Activated CD8-positive, alpha-beta memory T cell treated with anti-CD3 and anti-CD28 coated beads, Interleukin-2, amount 50 U/mL, for 1 hour (primary cell): ENCODE measurements at regions not wholly inside any gene's neighbourhood (a gene's known extent, or its start where the extent isn't known, plus 50 kb on each side); places are given as distances from the start of the nearest gene placed in this dataset.

Source experiments
- DNase-seq: peaks from one replicate; pipeline ENCODE4 v3.0.0-alpha.2; 2020; ENCODE audit errors: extremely low read depth

DNA sequence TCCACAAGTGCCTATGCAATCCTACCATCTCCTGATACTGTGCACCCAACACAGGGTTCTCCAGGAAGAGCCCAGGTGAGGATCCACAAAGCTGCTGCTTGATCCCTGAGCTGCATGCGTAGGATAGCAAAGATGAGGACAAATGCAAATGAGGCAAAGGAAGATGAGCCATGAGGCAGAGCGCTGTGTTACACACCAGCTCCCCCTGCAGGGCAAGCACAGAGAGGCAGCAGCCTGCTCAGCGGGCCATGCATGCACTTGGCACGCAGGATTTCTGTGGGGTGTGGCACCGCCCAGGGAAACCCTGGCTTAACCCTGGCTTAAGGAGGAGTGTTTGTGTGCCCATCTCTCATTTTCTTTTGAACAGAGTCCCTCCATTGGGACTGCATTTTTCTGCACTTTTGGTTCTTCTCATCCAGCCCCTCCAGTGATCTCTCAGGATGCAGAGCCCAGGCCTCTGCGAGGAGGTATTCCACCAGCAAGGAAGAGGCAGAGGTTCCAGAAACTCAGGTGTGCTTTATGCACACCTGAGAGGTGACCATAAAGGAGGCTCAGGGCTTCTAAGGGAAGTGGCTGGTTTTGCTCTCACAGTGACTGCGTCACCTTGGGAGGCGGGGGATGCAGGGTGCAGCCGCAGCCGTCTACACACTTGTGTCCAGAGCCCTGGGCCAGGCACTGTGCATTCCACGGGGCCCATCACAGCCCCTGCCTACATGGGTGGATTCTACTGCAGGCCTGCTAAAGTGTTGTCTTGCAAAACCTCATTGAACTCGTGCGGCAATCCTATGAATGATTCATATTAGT is 973.3 kb upstream of the TMEM132C start:
- no peak for DNase-seq

DNA sequence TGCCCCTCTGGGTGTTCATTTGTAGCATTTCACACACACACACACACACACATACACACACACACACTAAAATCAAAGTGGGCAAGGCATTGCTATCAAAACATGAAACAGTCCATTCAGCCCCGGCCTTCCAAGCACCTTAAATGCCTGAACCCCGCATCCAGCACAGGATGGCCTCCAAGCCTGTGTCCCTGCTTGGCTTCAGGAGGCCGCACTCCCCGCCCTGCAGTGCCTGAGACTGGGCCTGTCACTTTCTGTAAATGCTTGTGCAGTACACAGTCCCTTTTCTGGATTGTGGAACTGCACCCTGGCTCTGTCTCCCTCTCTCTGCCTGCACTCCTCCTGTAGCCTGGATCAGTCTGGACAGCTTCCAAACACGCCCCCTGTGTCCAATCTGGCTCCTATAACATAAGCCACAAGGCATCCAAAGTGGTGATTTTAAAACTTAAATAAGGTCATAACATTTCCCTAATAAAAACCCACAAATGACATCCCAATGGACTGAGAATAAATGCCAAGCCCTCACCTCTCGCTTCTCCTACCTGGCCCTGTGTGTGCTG is 972.2 kb upstream of the TMEM132C start:
- DNase-seq, result no peak

DNA sequence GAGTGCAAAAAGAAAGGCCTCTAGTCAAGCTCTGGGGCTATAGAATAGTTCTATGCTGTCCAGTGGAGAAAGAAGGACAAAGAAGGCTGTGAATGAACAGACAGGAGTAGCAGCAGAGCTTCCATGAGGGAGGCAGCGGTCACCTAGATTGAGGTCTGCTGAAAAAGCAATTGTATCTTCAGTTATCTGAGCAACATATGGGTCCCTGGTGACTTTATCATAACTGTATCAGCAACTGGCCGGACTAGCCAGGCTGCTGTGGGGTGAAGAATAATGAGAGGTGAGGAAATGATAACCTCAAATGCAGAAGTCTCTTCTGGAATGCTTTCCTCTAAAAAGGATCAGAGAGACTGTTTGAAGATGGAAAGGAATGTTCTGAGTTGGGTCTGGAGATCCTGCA is 971.3 kb upstream of the TMEM132C start:
- no peak for DNase-seq

DNA sequence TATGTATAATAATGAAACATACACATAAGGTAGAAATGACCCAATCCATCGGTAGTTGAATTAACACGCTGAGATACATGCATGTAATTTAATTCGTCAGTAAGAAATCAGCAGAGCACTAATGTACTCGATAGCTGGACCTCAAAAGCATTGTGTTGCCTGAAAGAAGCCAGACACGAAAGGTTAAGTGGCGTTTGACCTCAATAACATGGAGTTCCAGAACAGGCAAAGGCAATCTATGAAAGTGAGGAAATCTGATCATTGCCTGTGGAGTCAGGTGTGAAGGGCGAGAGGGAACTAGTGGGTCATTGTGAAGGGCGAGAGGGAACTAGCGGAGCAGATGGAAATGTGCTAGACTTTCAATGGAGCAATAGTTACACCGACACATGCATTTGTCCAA is 970.4 kb upstream of the TMEM132C start:
- DNase-seq, result no peak

DNA sequence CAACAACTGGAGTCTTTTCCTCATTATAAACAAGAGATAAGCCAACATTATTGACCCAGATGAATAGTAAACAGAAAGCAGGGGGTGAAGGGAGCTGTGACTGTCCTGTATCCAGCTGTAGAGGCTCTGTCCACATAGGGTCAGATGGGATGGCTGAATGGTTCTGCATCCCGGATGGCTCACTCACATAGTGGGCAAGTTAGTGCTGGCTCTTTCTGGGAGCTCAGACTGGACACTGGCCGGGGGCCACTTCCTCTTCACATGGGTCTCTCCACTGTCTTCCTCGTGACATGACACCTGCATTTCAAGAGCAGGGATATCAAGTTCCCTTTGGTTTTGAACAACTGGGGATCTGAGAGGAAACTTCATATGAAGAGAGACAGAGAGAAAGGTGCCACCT is 969.6 kb upstream of the TMEM132C start:
- no peak for DNase-seq

DNA sequence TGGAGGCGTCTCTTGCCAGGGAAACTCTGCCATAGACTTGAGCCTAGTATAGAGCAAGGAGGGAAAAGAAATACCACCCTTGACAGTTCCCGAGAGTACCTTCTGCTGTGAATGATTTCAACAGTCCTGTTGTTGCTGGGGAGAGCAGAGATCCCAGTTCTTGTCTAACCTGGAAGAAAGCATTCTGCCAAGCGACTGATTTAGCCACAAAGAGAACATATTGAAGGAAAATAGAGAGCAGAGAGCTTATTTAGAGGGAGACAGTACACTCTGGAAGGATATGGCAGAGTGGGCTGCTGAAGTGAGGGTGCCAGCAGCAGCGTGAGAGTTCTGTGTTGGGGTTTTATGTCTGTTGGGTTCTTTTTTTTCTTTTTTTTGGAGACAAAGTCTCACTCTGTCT is 966.9 kb upstream of the TMEM132C start:
- no peak for DNase-seq

DNA sequence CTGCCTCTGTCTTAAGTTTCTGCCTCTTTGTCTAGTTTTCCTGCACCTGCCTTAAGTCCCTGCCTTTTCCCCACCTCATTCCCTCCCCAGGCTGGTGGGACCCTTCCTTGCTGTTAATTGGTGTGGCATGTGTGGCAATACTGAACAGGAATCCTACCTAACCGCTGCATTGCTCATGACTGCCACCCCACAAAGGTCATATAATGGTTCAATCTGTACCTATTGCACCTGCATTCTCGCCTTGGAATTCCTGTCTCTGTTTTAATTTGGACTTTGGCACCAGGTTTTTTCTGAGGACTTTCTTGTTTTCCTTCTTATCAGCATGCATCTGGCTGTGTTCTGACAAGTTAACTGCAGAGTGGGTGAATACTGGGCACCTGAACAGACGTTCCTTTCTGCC is 966.2 kb upstream of the TMEM132C start:
- no peak for DNase-seq

DNA sequence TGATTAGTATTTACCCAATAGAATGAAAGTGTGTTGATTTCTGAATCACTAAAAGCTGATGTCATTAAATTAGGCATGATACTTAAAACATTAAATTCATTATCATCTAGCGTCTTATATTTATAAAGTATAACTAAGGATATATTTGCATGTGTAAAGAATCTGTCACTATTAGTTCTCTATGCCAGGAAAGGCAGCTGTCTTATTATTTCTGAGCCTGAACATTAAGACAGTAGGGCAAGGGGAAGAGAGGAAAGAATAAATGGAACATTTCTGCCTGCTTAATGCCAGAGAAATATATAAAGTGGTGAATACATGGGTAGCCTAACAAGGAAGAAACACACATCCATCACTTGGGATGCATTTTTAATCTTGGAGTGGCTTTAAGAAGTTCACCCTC is 965.1 kb upstream of the TMEM132C start:
- no peak for DNase-seq

DNA sequence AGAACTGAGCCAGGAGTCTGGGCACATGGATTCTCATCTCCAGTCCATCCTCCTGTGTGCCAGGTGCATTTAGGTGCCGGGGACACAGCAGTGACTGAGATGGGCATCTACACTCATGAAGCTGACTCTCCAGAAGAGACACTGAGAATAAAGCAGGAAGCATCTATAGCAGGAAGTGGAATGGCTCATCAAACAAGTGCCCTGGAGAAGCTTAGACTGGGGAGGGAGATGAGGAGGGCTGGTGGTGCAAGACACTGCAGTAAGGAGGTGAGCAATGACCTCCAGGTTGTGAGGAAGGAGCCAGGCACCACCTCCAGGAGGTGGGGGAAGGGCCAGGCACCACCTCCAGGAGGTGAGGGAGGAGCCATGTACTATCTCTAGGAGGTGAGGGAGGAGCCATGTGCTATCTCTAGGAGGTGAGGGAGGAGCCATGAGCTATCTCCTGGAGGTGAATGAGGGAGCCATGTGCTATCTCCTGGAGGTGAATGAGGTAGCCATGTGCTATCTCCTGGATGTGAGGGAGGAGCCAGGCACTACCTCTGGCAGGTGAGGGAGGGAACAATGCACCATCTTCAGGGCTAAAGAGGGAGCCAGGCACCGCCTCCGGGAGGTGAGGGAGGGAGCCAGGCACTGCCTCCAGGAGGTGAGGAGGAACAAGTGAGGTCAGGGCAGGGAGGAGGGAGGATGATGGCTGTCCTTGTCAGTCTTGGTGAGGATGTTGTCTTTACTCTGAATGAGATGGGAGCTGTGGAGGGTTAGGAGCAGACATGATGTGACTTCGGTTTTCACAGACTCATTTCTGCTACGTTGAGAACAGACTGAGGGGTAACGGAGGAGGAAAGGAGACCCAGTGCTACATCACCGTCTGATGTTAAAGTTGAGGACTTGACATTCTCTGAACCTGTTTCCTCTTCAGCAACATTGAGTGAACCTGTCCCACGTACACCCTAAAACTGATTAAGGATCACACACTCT is 961.9 kb upstream of the TMEM132C start:
- no peak for DNase-seq

DNA sequence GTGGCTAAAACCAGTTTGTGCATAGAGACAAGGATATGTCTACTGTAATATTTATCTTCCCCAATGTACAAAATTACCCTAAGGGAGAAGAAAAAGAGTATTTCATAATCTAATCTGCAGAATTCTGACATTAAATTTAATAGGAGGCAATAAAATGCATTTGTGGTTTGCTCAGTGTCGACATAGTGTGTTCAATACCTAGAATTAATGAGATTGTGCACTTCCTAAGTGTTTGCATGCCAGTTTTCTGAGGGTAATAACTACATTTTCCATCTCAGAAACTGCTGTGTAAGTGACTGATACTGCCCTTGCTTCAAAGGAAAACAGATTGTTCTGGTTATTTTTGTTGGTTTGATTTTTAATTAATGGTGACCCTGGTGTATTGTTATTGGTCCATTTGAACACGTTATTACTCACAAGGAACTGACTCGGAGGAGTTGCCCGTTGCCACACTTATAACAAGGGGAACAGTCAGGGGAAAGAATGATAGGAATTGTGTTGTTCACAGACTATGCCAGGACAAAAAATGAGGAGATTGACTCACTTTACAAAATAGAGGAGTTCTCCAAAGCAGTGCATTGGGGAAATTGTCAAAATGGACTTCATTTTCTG is 960.3 kb upstream of the TMEM132C start:
- DNase-seq, result no peak

DNA sequence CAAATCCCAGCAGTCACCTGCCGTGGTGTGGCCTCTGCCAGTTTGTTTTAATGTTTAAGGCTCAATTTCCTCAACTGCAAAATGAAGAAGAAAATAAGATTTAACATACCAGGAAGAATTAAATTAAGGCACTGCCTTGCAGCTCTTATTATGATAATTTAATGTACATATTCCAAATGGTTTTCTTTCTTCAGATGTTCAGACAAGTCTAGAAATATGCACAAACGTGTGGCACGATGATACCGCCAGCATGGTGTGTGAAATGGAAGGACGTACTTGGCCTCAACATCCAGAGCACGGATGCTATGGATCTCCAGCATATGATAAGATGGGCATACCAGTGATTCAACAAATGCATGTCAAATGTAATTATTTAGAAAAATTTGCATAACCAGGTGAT is 959.4 kb upstream of the TMEM132C start:
- DNase-seq, result no peak

DNA sequence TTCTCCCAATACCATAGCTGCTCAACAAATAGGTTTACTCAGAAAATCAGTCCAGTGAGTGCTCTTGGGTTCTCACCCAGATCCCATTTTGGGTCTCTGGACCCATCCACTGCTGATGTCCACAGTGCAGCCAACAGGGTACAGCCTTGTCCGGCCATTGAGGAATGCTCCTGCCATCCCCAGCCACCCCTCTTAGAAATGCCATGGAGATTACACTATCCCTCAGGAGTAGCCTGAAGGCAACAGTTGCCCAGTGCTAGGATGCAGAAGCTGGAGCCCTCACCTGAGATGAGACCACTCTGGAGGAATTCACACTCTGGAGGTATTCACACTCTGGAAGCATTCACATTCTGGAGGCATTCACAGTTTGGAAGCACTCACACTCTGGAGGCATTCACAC is 958.8 kb upstream of the TMEM132C start:
- no peak for DNase-seq

DNA sequence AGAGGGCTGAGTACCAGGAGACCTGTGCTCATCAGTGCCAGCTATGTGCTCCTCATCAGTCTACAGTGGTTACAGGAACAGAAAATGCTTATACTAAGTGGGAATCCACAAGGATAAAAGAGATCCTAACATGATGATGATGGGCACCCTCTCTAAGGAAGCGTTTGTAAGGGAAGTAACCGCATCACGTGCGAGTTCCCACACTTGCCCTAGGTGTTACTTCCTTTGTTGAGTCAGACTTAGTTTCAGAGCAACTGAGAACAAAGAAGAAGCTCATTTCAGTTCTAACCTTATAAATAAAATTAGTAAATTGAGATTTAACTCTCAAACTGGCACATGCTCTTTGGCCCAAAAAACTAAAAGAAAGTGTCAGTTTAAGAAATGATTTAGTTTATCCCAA is 956.4 kb upstream of the TMEM132C start:
- no peak for DNase-seq

DNA sequence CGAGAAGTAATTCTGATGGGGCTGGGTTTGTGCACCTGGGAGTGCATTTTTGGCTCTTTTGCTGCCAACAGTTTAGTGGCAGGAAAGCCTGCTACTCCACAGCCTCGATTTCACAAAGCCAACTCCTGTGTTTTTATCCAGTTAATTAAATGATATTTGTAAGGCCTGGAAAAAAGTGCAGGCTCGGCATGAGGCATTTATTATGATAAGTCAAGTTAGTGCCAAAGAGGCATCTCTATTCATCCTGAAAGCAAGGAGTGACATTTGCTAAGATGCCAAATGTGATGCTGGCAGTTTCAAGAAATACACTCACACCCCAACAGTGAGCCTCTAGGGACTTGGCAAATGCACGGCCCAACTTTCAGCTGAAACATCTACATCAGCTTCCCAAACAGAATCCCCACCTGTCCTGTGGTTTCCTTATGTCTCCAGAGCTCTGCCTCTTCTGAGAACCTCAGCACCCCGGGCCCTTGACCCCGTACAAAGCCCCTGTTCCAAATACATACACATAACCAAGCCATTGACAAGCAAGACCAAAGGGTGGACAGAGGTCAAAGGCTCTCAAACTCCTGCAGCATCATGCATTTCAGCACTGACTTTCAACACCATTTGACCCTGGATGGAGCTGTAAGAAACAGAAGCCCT is 955.1 kb upstream of the TMEM132C start:
- no peak for DNase-seq

DNA sequence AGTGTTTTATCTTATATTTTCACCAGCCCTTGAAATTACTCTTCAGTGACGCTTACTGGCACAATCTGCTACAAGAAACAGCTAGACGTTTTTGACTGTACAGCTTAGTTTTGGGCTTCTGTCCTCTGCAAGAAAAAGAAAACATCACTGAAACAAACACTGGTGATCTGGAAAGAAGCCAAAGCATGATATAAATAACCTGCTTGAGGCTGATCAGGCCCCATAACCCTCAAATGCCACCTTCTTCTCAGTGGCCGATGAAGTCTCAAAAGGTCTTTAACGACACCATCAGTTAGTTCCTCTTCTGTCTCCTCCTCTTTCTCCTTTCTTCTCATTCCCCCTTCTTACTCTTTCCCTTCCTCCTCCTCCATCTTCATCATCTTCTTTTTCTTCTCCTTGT is 942.3 kb upstream of the TMEM132C start:
- DNase-seq, result no peak

DNA sequence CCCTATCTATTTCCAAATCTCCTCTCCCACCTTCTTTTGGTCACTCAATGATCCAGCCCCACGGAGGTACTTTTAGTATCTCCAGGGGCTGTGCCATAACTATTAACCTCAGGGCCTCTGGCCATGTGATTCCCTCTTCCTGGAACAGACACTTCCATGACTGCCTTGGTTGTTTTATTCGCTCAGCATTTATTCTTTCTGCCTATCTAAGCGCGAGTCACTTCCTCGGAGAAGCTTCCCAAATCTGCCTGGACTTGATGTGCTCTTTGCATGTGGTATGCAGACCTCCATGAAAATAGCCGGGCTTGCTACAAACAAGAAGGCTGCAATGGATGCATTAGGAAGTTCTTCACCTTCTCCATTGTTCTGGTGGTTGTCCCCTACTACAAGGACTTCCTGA is 939.0 kb upstream of the TMEM132C start:
- DNase-seq, result no peak

DNA sequence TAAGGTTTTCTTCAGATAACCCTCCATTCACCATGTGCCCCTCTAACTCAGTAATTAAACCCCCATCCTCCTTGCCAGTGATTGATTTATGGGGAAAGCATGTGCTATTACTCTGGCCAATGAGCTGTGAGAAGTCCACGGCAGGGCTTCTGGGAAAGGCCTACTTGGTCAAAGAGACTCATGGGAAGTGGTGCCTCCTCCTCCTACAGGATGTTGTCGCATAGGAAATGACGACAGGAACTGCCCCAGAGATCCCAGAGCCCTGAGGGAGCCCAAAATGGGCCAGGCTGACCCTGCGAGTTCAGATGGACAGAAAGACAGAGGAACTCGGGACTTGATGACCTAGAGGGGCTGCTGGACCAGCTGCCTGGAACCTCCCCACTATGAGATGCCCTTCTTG is 938.1 kb upstream of the TMEM132C start:
- no peak for DNase-seq

DNA sequence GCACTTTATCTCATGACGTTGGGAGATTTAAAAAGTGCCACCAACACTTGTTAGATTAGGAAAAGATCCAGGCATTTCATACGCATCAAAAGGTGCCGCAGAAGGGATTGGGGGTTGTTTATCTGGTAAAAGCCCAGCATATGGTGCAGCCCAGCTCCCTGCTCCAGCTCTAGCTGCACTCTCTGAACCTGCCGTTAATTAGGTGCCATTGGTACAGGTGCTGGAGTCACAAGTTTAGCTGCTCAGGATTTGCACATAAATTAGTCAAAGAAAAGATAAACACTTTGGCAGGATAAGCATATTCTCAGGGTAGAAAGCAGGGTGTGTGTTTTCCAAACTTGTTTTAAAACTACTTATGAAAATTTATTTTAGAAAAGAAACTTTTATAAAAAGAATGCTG is 932.6 kb upstream of the TMEM132C start:
- no peak for DNase-seq

DNA sequence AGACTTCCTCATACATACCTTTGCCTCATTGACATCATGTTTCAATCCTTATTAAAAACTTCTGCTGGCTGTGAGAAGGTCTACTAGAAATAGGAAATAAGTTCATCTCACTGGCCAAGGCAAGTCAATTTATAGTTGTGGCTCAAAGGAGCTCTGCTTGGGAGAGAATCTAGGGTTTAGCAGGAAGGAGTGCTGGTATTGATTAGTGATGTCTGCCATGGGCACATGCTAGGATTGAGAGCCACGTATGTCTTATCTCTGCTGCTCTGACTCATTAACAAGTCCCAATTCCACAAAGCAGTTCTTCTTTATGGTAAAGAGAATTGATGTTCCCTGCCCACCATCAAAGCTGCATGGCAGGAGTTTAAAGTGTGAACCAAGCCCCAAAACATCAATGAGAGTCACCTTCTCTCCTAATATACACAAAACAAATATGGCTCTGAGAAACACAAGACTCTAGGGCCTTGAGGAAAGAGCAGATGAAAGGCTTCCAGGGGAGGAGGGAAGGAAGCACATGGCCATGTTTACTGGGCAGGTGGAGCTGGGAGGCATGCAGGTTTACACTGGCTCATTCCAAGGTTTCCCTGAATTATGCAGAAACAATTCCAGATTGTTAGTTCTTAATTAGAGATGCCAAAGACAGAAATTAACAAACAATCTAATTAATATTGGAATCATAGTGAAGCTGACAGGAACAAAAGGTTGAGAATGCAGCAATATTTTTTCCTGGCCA is 931.9 kb upstream of the TMEM132C start:
- DNase-seq, result no peak

DNA sequence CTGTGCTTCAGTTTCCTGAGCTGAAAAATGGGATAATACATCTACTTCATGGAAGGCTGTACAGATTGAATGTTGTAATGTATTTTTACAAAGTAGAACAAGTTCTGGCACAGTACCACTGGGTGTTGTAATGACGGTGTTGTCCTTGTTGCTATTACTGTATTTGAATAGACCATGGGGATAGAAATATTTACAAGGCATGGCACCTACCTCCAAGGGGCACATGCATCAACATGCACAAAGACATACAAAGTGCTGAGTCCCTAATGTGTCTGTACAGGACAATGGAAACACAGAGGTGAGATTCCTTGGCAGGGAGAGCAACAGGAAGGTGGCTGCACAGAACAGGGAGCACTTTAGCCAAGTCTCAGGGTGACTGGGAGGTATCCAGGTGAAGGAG is 930.6 kb upstream of the TMEM132C start:
- no peak for DNase-seq

DNA sequence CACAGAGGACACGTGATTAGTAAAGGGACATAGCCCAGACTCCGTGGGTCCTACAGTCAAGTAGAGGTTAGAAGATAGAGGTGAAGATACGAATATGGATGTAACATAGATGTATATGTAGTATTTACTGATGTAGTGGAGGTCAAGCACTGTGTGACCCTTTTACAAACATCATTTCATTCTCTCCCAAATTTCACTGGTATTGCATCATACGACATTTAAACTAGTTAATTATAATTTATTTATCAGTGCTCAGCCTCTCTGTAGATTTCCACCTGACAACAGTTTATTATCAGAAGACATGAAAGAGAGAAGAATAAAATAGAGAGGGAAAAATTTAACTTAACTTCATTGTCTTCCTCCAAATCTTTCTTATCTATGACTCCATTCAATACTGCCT is 927.9 kb upstream of the TMEM132C start:
- DNase-seq, result no peak
